HT1080 (cell line): ENCODE measurements at regions not wholly inside any gene's neighbourhood (a gene's known extent, or its start where the extent isn't known, plus 50 kb on each side); places are given as distances from the start of the nearest gene placed in this dataset.

ENCODE experiments used
- DNase-seq: peaks from one replicate; pipeline ENCODE4 v3.0.0-alpha.2; 2015; ENCODE audit warnings: low read depth

- no peak for DNase-seq
Observed at GRCh38 chr2:41925712-41926111, 122.1 kb upstream of the PKDCC start.

- DNase-seq, result no peak
Observed at GRCh38 chr2:41926614-41927580, 120.9 kb upstream of the PKDCC start.

- DNase-seq, result no peak
Observed at GRCh38 chr2:41927581-41928264, 120.1 kb upstream of the PKDCC start.

- DNase-seq, result peak; percentile 60
Observed at GRCh38 chr2:41928526-41928925, 119.3 kb upstream of the PKDCC start.

- DNase-seq, result peak; percentile 62
Observed at GRCh38 chr2:41930807-41931566, 116.8 kb upstream of the PKDCC start.

GRCh38 chr2:41932241-41933045 lies 115.4 kb upstream of the PKDCC start:
- no peak for DNase-seq

- no peak for DNase-seq
Observed at GRCh38 chr2:41933046-41933420, 114.8 kb upstream of the PKDCC start.

GRCh38 chr2:41933585-41934320 lies 114.1 kb upstream of the PKDCC start:
- DNase-seq, result peak; percentile 65

GRCh38 chr2:41934329-41934958 lies 113.4 kb upstream of the PKDCC start:
- no peak for DNase-seq

- DNase-seq, result no peak
Observed at GRCh38 chr2:41935002-41935401, 112.8 kb upstream of the PKDCC start.

GRCh38 chr2:41935825-41936224 lies 112.0 kb upstream of the PKDCC start:
- no peak for DNase-seq

GRCh38 chr2:41936771-41937463 lies 110.9 kb upstream of the PKDCC start:
- DNase-seq, result no peak

GRCh38 chr2:41937464-41937906 lies 110.3 kb upstream of the PKDCC start:
- no peak for DNase-seq

GRCh38 chr2:41937921-41938708 lies 109.7 kb upstream of the PKDCC start:
- no peak for DNase-seq

GRCh38 chr2:41940060-41940744 lies 107.6 kb upstream of the PKDCC start:
- DNase-seq, result no peak

GRCh38 chr2:41940745-41941063 lies 107.1 kb upstream of the PKDCC start:
- DNase-seq, result no peak

GRCh38 chr2:41941831-41942230 lies 106.0 kb upstream of the PKDCC start:
- peak; percentile 48 for DNase-seq

- no peak for DNase-seq
Observed at GRCh38 chr2:41942278-41942677, 105.5 kb upstream of the PKDCC start.
